HG02678 (cell line): ENCODE measurements at regions not wholly inside any gene's neighbourhood (a gene's known extent, or its start where the extent isn't known, plus 50 kb on each side); places are given as distances from the start of the nearest gene placed in this dataset.

Experiments
- ATAC-seq: cut with Tn5 transposase; IDR thresholded peaks from one replicate; pipeline ENCODE4 v1.9.1; 2021; ENCODE audit warnings: mild to moderate bottlenecking, moderate library complexity; ENCODE audit not compliant: unreplicated experiment

DNA sequence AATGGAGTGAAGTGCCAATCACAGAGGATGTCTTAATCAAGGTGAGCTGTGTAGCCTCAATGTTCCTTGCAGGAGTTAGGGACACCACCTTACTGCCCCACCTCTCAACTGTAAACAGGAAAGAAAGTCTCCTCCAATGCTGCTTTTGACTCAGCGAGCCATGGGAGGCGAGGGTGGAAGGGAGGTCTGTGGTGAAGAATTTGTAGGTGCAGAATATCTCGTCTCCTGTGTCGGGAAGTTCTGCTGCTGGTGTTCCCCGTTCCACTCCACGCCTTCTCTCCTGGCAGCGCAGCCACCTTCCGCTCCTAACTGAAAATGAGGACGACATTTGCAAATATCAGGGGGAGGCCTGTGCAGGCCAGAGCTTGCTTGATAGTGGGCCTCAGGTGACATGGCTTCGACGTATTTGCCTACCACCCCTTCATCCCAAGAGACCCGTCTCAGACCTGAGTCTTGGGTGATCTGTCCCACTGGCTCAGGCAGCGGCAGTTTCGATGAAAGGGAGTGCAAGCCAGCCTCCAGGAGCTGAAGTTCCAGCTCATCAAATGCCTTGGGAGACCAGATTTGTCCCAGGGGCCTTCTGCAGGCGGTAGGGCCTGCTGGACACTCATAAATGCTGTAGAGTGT is 368.3 kb upstream of the C1orf174 start:
- no peak for ATAC-seq

GRCh38 chr1:4268889-4269284 is 368.8 kb upstream of the C1orf174 start:
- no peak for ATAC-seq

DNA sequence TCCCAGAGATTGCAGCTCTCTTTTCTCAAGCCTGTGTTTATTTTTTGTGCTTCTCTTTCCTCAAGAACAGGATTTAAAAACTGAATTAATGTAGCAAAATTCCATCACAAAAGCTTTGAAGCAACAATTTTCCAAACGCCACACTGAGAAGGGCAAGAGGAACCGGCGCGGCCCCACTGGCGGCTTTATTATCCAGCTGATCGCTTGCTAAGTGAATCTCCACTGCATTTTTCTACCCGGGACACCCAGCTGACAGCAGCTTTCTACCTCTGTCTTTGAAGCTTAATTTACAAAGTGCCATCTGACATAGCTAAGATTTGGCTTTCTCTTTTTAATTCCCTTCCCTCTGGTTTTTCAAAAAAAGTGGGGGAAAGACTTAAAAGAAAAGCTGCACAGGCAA is 369.3 kb upstream of the C1orf174 start:
- ATAC-seq: no peak

DNA sequence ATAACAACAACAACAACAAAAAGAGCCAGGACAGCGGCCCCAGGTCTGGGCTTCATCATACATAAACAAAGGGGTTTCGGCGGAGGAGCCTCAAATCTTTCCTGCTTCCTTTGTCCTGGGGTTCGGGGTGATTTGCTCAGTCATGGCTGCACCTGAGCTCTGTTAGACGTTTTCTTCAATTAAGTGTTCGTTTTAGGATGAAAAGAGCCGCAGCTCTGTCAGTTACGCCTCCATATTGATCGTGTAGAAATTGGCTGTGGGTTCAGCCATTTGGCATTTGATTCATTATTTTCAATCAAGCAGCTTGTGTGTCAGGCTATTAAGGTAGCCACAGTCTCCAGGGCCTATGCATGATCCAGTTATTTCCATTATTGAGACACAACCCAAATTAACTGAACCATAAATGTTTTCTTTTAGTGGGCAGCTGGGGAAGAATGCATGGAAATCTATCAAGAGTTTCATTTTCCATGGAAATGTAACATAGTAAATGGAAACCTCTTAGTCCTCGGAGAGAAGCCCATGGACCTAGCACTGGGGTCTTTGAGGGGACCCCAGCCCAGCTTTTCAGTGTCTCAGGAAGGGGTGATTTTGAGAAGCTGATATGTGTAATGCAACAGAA is 370.0 kb upstream of the C1orf174 start:
- ATAC-seq: no peak

GRCh38 chr1:4270651-4271337 is 370.7 kb upstream of the C1orf174 start:
- ATAC-seq: no peak

GRCh38 chr1:4271338-4271998 is 371.4 kb upstream of the C1orf174 start:
- no peak for ATAC-seq

- no peak for ATAC-seq
Observed at GRCh38 chr1:4272568-4272967, 372.5 kb upstream of the C1orf174 start.

DNA sequence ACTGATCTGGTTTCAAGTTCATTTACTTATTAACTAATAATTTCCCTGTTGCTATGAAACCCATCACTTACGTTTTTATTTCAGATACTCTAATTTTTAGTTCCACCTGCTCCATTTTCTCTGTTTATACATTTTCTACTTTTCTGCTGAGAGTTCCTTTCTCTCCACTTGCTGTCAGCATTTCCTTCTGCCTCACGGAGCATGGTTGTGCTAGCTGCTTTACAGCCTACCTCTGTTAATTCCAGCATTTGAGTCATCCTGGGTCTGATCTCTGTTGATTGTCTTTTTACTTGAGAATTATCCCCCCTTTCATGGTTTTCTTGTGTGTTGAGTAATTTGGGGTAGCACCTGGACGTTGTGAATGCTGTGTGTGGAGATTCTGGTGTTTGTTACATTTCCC is 373.2 kb upstream of the C1orf174 start:
- no peak for ATAC-seq

DNA sequence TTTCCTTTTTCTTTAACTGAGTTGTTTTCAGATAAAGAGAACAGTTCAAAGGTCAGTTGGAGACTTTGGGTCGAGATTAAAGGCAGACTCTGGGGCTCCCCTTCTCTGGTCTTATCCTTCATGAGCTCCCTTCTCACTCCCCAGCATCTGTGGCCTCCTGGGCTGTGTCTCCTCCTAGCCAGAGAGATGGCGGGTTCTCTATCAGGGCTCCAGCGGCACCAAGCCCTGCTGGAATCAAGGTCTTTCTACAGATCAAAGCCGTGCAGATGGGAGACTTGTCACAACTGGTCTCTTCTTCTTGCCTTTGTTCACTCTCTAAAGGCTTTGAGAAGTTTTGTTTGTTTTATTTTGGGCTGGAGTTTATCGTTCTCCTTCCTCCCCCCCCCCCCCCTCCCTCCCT is 373.7 kb upstream of the C1orf174 start:
- ATAC-seq: no peak

- no peak for ATAC-seq
Observed at GRCh38 chr1:4275083-4275482, 375.0 kb upstream of the C1orf174 start.

DNA sequence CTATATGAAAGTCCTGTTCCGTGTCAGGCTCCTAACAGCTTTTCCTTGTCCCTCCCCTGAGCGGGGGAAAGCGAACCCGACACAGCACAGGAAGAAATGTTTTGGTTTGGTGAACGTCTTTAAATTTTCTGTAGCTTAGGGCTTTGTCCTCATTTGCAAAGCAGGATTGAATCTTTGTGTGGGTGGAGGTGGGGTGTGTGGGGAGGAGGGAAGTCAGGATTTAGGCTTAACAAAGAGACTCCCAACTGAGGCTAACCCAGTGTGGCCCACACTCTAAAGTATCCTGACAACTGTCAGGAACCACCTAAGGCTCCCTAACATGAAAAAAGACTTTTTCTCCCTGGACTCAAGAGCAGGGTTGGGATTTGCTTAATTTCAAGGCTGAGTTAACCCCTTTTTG is 376.2 kb upstream of the C1orf174 start:
- no peak for ATAC-seq

DNA sequence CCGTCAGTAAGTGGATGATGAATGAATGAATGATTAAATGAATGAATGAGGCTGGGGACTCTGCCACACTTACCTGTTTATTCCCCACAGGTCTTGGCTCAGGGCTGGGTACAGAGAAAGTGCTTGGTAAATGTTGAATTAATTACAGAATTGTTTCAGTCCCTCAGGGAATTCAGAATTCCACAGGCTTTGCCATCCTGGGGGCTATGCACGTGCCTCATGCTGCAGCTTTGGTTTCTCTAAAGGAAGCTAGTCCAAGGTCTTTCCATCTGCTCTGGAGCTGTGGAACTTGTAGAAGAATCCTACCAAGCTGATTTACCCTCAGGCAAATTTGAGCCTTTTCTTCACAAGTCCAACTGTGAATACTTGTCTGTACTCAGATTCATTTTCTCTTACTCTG is 376.8 kb upstream of the AJAP1 start:
- no peak for ATAC-seq

GRCh38 chr1:4284976-4285375 is 369.4 kb upstream of the AJAP1 start:
- no peak for ATAC-seq

GRCh38 chr1:4292861-4293260 is 361.5 kb upstream of the AJAP1 start:
- no peak for ATAC-seq

DNA sequence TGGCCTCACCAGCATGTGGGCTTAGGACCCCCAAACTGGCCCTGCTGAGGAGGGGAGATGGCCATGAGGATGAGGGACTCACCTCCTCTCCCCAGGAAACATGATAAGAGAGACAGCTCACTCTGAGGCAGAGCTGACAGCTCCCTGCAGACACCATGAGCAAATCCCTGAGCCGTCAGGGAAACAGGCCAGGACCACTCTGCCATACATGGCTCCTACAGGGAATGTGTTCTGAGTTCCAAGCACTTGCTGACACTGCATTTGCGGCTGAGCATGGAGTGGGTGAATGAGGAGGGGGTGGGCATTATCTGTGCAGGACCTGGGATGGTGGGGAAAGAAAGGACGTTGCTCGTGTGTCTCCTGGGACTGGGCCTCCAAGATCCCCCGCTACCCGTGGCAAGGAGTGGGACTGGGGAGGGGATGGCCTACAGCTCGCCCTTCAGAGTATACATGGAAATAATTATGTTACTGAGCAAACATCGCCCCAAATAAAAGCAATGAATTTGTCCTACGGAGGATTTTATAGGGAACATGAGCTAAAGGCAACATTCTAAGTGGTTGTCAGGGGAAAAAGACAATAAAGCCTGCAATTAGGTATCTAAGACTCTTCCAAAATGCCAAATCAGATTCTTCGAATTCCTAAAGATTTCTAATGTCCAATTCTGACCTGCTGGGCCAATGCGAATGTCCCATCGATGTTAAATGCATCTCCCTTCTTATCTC is 355.9 kb upstream of the AJAP1 start:
- no peak for ATAC-seq

- no peak for ATAC-seq
Observed at GRCh38 chr1:4301007-4301406, 353.4 kb upstream of the AJAP1 start.

DNA sequence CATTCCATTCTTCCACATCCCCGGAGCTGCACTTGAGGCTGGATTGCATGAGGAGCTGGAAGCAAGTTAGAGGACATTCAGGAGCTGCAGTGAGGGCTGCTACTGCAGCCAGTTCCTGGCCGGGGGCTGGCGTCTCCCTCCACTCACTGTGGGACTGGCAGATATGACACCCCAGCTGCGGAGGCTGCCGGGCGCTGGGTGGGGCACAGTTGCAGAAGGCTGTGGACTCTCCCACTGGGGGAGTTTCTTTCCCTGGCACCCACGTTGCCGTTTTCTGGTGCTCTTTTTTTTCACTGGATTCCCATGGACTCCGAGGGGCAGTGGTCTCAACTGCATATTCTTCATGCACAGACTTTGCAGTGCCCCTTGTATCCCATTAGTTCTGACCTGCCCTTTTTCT is 351.1 kb upstream of the AJAP1 start:
- no peak for ATAC-seq

- ATAC-seq: no peak
Observed at GRCh38 chr1:4305526-4306301, 348.7 kb upstream of the AJAP1 start.

DNA sequence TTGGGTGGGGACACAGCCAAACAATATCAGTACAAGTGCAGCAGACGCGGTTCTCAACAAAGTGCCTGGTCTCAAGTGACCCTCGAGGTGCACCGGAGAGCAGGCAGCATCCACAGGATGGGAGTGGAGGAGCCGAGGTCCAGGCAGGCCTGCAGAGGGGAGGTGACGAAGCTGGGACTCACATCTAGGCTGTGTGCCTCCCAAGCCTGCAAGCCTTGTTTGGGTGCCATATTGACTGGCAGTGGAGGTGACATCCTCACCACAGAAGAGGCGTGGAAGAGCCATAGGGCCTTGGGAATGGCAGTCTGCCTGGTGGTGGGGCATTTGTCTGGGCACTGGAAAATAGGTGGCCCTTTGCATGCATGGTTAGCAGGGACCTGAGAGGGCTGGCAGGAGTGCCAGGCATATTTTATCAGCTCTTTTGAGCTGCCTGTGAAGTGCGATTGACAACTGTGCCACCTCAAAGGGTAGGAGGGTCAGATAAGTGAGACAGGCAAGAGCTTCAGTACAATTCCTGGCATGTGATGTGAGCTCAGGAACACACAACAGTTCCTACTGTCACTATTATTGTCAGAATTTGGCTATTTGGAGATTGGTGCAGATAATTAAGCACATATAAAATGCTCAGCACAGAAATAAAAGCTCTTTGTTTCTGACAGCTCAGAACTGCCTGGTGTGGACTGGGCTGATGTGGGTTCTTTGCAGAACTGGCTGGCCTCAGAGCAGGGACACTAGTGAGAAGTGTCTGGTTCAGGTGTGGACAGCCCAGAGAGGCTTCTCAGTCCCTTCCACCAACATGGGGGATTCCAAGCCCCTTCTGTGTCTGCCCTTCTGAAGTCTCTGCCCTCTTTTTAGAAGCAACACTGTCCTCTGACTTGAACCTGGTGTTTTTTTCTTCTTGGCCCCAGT is 347.6 kb upstream of the AJAP1 start:
- no peak for ATAC-seq

- ATAC-seq: no peak
Observed at GRCh38 chr1:4307468-4307845, 347.0 kb upstream of the AJAP1 start.
